DND-41 (cell line): ENCODE measurements at regions not wholly inside any gene's neighbourhood (a gene's known extent, or its start where the extent isn't known, plus 50 kb on each side); places are given as distances from the start of the nearest gene placed in this dataset.
"Not testable (repeated sequence)": the region's sequence is repeated elsewhere in the genome, so short reads cannot be mapped to it uniquely, and the experiment has no call there.

Experiments used
- ATAC-seq: fragments of 200-7000 bp; cut with Tn5 transposase; 3 replicates; pipeline ENCODE4 v1.9.1; 2021; ENCODE audit warnings: low read depth; ENCODE audit not compliant: insufficient read depth
- DNase-seq: peaks from one replicate; pipeline ENCODE4 v3.0.0-alpha.2; 2020
- H2AFZ ChIP-seq: 2 replicates; pipeline ENCODE4 v1.6.0; 2012; ENCODE audit warnings: low read depth, low read length
- H3K27ac ChIP-seq: 2 replicates; pipeline ENCODE4 v1.5.1; 2012; ENCODE audit warnings: low read length, inconsistent platforms
- H3K27me3 ChIP-seq: fragments of 200-600 bp; sonication (generic); 2 replicates; pipeline ENCODE4 v1.6.0; 2012; ENCODE audit warnings: low read length, mild to moderate bottlenecking, inconsistent platforms; ENCODE audit not compliant: insufficient read depth, poor library complexity
- H3K36me3 ChIP-seq: 2 replicates; pipeline ENCODE4 v1.5.1; 2012; ENCODE audit warnings: low read length, inconsistent platforms; ENCODE audit not compliant: insufficient read depth
- H3K4me1 ChIP-seq: 2 replicates; pipeline ENCODE4 v1.5.1; 2012; ENCODE audit warnings: mild to moderate bottlenecking, low read length; ENCODE audit not compliant: insufficient read depth
- H3K4me2 ChIP-seq: 2 replicates; pipeline ENCODE4 v1.6.0; 2012; ENCODE audit warnings: mild to moderate bottlenecking, moderate library complexity, low read length, inconsistent platforms; ENCODE audit not compliant: insufficient read depth
- H3K4me3 ChIP-seq, 2 experiments: fragments of 200-600 bp in 1 of 2; shearing (Covaris generic) in 1 of 2; 2 replicates each; pipeline ENCODE4 v1.5.1; 2012 to 2016; ENCODE audit warnings: inconsistent platforms in 2 of 2, low read length in 2 of 2, mild to moderate bottlenecking in 2 of 2, low read depth in 1 of 2, moderate library complexity in 1 of 2
- H3K79me2 ChIP-seq: 2 replicates; pipeline ENCODE4 v1.6.0; 2012; ENCODE audit warnings: low read length, inconsistent platforms; ENCODE audit not compliant: insufficient read depth
- H3K9ac ChIP-seq: 2 replicates; pipeline ENCODE4 v1.6.0; 2012; ENCODE audit warnings: low read depth, mild to moderate bottlenecking, inconsistent platforms, low read length, moderate library complexity
- H3K9me3 ChIP-seq: 2 replicates; pipeline ENCODE4 v1.5.1; 2012; ENCODE audit warnings: low read length, moderate library complexity, mild to moderate bottlenecking, inconsistent platforms; ENCODE audit not compliant: insufficient read depth, severe bottlenecking
- H4K20me1 ChIP-seq: 2 replicates; pipeline ENCODE4 v1.6.0; 2012; ENCODE audit warnings: low read length; ENCODE audit not compliant: insufficient read depth
- CTCF ChIP-seq: IDR thresholded peaks from 2 replicates; pipeline ENCODE4 v1.5.1; 2012; ENCODE audit warnings: borderline replicate concordance, low read length, moderate library complexity, mild to moderate bottlenecking; ENCODE audit not compliant: poor library complexity, severe bottlenecking; ENCODE audit errors: extremely low read depth
- EZH2 ChIP-seq: IDR thresholded peaks from 3 replicates; pipeline ENCODE4 v1.6.1; 2012; ENCODE audit warnings: borderline replicate concordance, low read depth, mild to moderate bottlenecking, moderate library complexity, low read length, inconsistent platforms; ENCODE audit not compliant: severe bottlenecking

GRCh38 chr11:97069160-97069559 lies 679.3 kb downstream of the JRKL start:
- no peak overlapping the region for H3K27ac ChIP-seq
- H4K20me1 ChIP-seq = no peaks in the 10 kb centered on the region
- no peak overlapping the region for H3K9ac ChIP-seq
- peaks cover 3% of the 10 kb centered on the region for H3K9me3 ChIP-seq
- H2AFZ ChIP-seq = no peak overlapping the region
- no peaks in the 10 kb centered on the region for H3K79me2 ChIP-seq
- DNase-seq (no peak), ATAC-seq (no peak)
- H3K4me1 ChIP-seq = no peaks in the 10 kb centered on the region
- TF ChIP-seq CTCF = no peak
- no peak for TF ChIP-seq EZH2
- no peaks in the 10 kb centered on the region for H3K27me3 ChIP-seq
- H3K36me3 ChIP-seq = no peaks in the 10 kb centered on the region
- no peak overlapping the region for H3K4me3 ChIP-seq
- H3K4me2 ChIP-seq = no peak overlapping the region

GRCh38 chr11:97072420-97072819 lies 682.6 kb downstream of the JRKL start:
- H3K27me3 ChIP-seq = no peaks in the 10 kb centered on the region

GRCh38 chr11:97076666-97077065 lies 686.9 kb downstream of the JRKL start:
- H3K36me3 ChIP-seq, ATAC-seq, H3K4me2 ChIP-seq, H3K27me3 ChIP-seq, H3K27ac ChIP-seq, H3K4me3 ChIP-seq, H3K9ac ChIP-seq, H3K9me3 ChIP-seq, H3K79me2 ChIP-seq, H2AFZ ChIP-seq, H3K4me1 ChIP-seq, H4K20me1 ChIP-seq, DNase-seq: not testable (repeated sequence)

More at GRCh38 chr11:97072420-97072819, 682.6 kb downstream of the JRKL start:
- Histone ChIP-seq H3K4me1 (no peaks in the 10 kb centered on the region), H3K36me3 (no peaks in the 10 kb centered on the region), H3K9me3 (peaks cover 6% of the 10 kb centered on the region), H3K4me3 (no peak overlapping the region), H3K79me2 (no peaks in the 10 kb centered on the region), H3K4me2 (no peak overlapping the region), H4K20me1 (no peaks in the 10 kb centered on the region), H3K9ac (no peak overlapping the region), H2AFZ (no peak overlapping the region), H3K27ac (no peak overlapping the region)
- no peak for TF ChIP-seq EZH2
- TF ChIP-seq CTCF = no peak
- DNase-seq = no peak
- no peak for ATAC-seq

GRCh38 chr11:97078443-97078842 lies 688.6 kb downstream of the JRKL start:
- H3K27me3 ChIP-seq = no peaks in the 10 kb centered on the region
- no peaks in the 10 kb centered on the region for H3K4me1 ChIP-seq
- no peak overlapping the region for H2AFZ ChIP-seq
- H4K20me1 ChIP-seq = no peaks in the 10 kb centered on the region
- no peak for TF ChIP-seq CTCF
- no peak overlapping the region for H3K4me2 ChIP-seq
- H3K4me3 ChIP-seq = no peak overlapping the region
- no peaks in the 10 kb centered on the region for H3K79me2 ChIP-seq
- H3K9me3 ChIP-seq = peaks cover 6% of the 10 kb centered on the region
- ATAC-seq (no peak), DNase-seq (no peak)
- no peak overlapping the region for H3K9ac ChIP-seq
- no peak overlapping the region for H3K27ac ChIP-seq
- no peaks in the 10 kb centered on the region for H3K36me3 ChIP-seq
